ENCODE measurements at regions not wholly inside any gene's neighbourhood (a gene's known extent, or its start where the extent isn't known, plus 50 kb on each side); places are given as distances from the start of the nearest gene placed in this dataset.

- H3K36me3 ChIP-seq (replicated peaks in 1 of 2; ENCODE audit: control insufficient read depth in 1 of 2, insufficient read depth in 2 of 2, low read length in 1 of 2) = no peaks in the 10 kb centered on the region
- H3K4me2 ChIP-seq = no peak overlapping the region
- no peak overlapping the region for H2AFZ ChIP-seq (ENCODE audit: low read depth)
- H4K20me1 ChIP-seq (ENCODE audit: insufficient read depth) = no peaks in the 10 kb centered on the region
- ChIA-PET POLR2A (no interaction called here), CTCF (interaction anchor here (0.8 kb wide), 1 partner anchor 23 kb away, joined by 3 read pairs; no protein-coding TSS in a partner anchor)
- no peak overlapping the region for H3K27ac ChIP-seq (ENCODE audit: low read depth in 2 of 2, low read length in 1 of 2)
- H3K4me1 ChIP-seq (ENCODE audit: control insufficient read depth in 1 of 2, insufficient read depth in 2 of 2, low read depth in 1 of 2, low read length in 1 of 2) = peaks cover 0 to 20% of the 10 kb centered on the region in 2 experiments; a peak in 1 of 4 replicates
- no peaks in the 10 kb centered on the region for H3K79me2 ChIP-seq (ENCODE audit: insufficient read depth)
- H3K27me3 ChIP-seq (ENCODE audit: insufficient read depth) = no peaks in the 10 kb centered on the region
- WGBS (ENCODE audit: low lambda C conversion rate) = 41% methylated on average over 5 of the region's 5 CpGs
- DNase-seq = no peak
- H3K9me3 ChIP-seq = no peaks in the 10 kb centered on the region
- no peaks in the 10 kb centered on the region for H3K9me2 ChIP-seq
- no peak overlapping the region for H3K4me3 ChIP-seq (ENCODE audit: low read depth in 2 of 2, low read length in 1 of 2)
- TF ChIP-seq USF1 (IDR thresholded peaks at IDR 0.05; ENCODE audit: borderline replicate concordance, low read depth) = no peak
- no peak for TF ChIP-seq RCOR1 (IDR thresholded peaks at IDR 0.05; ENCODE audit: low read length)
- H3K9ac ChIP-seq = no peak overlapping the region
- no peaks in the 10 kb centered on the region for H3F3A ChIP-seq (replicated peaks; ENCODE audit: insufficient read depth)
These were observed 85.4 kb upstream of the HS6ST1 start for GRCh38 chr2:128403814-128404708.

- H3K4me3 ChIP-seq (ENCODE audit: low read depth in 2 of 2, low read length in 1 of 2) = no peak overlapping the region
- no peaks in the 10 kb centered on the region for H4K20me1 ChIP-seq (ENCODE audit: insufficient read depth)
- H3K9ac ChIP-seq = no peak overlapping the region
- H3K36me3 ChIP-seq (replicated peaks in 1 of 2; ENCODE audit: control insufficient read depth in 1 of 2, insufficient read depth in 2 of 2, low read length in 1 of 2) = no peaks in the 10 kb centered on the region
- H3K27me3 ChIP-seq (ENCODE audit: insufficient read depth) = no peaks in the 10 kb centered on the region
- H3K9me2 ChIP-seq = no peaks in the 10 kb centered on the region
- H2AFZ ChIP-seq (ENCODE audit: low read depth) = no peak overlapping the region
- WGBS (ENCODE audit: low lambda C conversion rate) = 52% methylated on average over 5 of the region's 11 CpGs
- no peaks in the 10 kb centered on the region for H3F3A ChIP-seq (replicated peaks; ENCODE audit: insufficient read depth)
- peak; percentile 14 for DNase-seq
- H3K79me2 ChIP-seq (ENCODE audit: insufficient read depth) = no peaks in the 10 kb centered on the region
- H3K4me1 ChIP-seq (ENCODE audit: control insufficient read depth in 1 of 2, insufficient read depth in 2 of 2, low read depth in 1 of 2, low read length in 1 of 2) = peaks cover 0 to 22% of the 10 kb centered on the region in 2 experiments; a peak in 1 of 4 replicates
- TF ChIP-seq REST (IDR thresholded peaks at IDR 0.05; ENCODE audit: low read depth, low read length) (no peak), GABPA (IDR thresholded peaks at IDR 0.05; ENCODE audit: low read depth) (no peak), NFIC (IDR thresholded peaks at IDR 0.05; ENCODE audit: borderline replicate concordance) (no peak), EP300 (IDR thresholded peaks at IDR 0.05; ENCODE audit: borderline replicate concordance in 1 of 2, low read depth in 1 of 2, low read length in 1 of 2) (no peak), MXI1 (IDR thresholded peaks at IDR 0.05; ENCODE audit: low read depth, low read length) (no peak), TCF12 (IDR thresholded peaks at IDR 0.05) (no peak), PBX3 (IDR thresholded peaks at IDR 0.05) (no peak), SMC3 (IDR thresholded peaks at IDR 0.05; ENCODE audit: low read depth, low read length) (no peak), YY1 (IDR thresholded peaks at IDR 0.05; ENCODE audit: low read depth) (no peak), ELF1 (IDR thresholded peaks at IDR 0.05) (no peak), USF2 (IDR thresholded peaks at IDR 0.05; ENCODE audit: borderline replicate concordance, low read depth, low read length) (no peak)
- ChIA-PET CTCF (no interaction called here), POLR2A (no interaction called here)
- no peak overlapping the region for H3K27ac ChIP-seq (ENCODE audit: low read depth in 2 of 2, low read length in 1 of 2)
- H3K4me2 ChIP-seq = no peak overlapping the region
- H3K9me3 ChIP-seq = no peaks in the 10 kb centered on the region
These were observed 86.2 kb upstream of the HS6ST1 start for GRCh38 chr2:128404709-128405466.

Measured in SK-N-SH (cell line).